ENCODE measurements at regions not wholly inside any gene's neighbourhood (a gene's known extent, or its start where the extent isn't known, plus 50 kb on each side); places are given as distances from the start of the nearest gene placed in this dataset.

- H3K27me3 ChIP-seq = no peaks in the 10 kb centered on the region
- in situ Hi-C loops (cut with MboI; ENCODE audit: low pct_ligation_motif_present in 1 of 4, low pct_unique_long_range_greater_than_20kb in 1 of 4, low sequenced_read_pairs in 3 of 4) = no loop called here
Observed at GRCh38 chr4:11342401-11342800, 86.3 kb downstream of the HS3ST1 start.

GRCh38 chr4:11341337-11342043, 87.2 kb downstream of the HS3ST1 start:
- WGBS, 2 donors (ENCODE audit: low coverage in 1 of 2) = 58 to 60% methylated on average over 6 of the region's 6 CpGs
- in situ Hi-C loops (cut with MboI; ENCODE audit: low pct_ligation_motif_present in 1 of 4, low pct_unique_long_range_greater_than_20kb in 1 of 4, low sequenced_read_pairs in 3 of 4) = no loop called here
- Histone ChIP-seq H3K9me3 (no peaks in the 10 kb centered on the region), H3K4me3 (no peak overlapping the region), H3K36me3 (no peaks in the 10 kb centered on the region), H3K27me3 (no peaks in the 10 kb centered on the region), H3K27ac (no peak overlapping the region), H3K4me1 (no peaks in the 10 kb centered on the region)
- no peak for TF ChIP-seq CTCF (IDR thresholded peaks at IDR 0.05)
- no peak for TF ChIP-seq POLR2AphosphoS5 (IDR thresholded peaks at IDR 0.05)
- no peak for TF ChIP-seq POLR2A (IDR thresholded peaks at IDR 0.05)
- TF ChIP-seq EP300 (IDR thresholded peaks at IDR 0.05; ENCODE audit: low read depth) = no peak
- intact Hi-C loops (cut with DNase I; ENCODE audit: low total_unique reads) = no loop called here
- no peak for DNase-seq

More at GRCh38 chr4:11342401-11342800, 86.3 kb downstream of the HS3ST1 start:
- intact Hi-C loops (cut with DNase I; ENCODE audit: low total_unique reads) = no loop called here
- no peak for TF ChIP-seq POLR2A (IDR thresholded peaks at IDR 0.05)
- TF ChIP-seq POLR2AphosphoS5 (IDR thresholded peaks at IDR 0.05) = no peak
- no peak for TF ChIP-seq CTCF (IDR thresholded peaks at IDR 0.05)
- no peak for TF ChIP-seq EP300 (IDR thresholded peaks at IDR 0.05; ENCODE audit: low read depth)
- H3K4me1 ChIP-seq = no peaks in the 10 kb centered on the region
- H3K36me3 ChIP-seq = no peaks in the 10 kb centered on the region
- no peak overlapping the region for H3K4me3 ChIP-seq
- DNase-seq = no peak
- WGBS, 2 donors (ENCODE audit: low coverage in 1 of 2) = 70 to 77% methylated on average over 5 to 6 of the region's 6 CpGs
- no peak overlapping the region for H3K27ac ChIP-seq
- no peaks in the 10 kb centered on the region for H3K9me3 ChIP-seq

GRCh38 chr4:11338956-11339782, 89.5 kb downstream of the HS3ST1 start:
- Histone ChIP-seq H3K36me3 (no peaks in the 10 kb centered on the region), H3K27me3 (no peaks in the 10 kb centered on the region), H3K4me3 (no peak overlapping the region), H3K4me1 (no peaks in the 10 kb centered on the region), H3K9me3 (no peaks in the 10 kb centered on the region), H3K27ac (no peak overlapping the region)
- in situ Hi-C loops (cut with MboI; ENCODE audit: low pct_ligation_motif_present in 1 of 4, low pct_unique_long_range_greater_than_20kb in 1 of 4, low sequenced_read_pairs in 3 of 4) (no loop called here), intact Hi-C loops (cut with DNase I; ENCODE audit: low total_unique reads) (no loop called here)
- 68 to 73% methylated on average over 4 to 5 of the region's 5 CpGs for WGBS, 2 donors (ENCODE audit: low coverage in 1 of 2)
- TF ChIP-seq POLR2A (IDR thresholded peaks at IDR 0.05) (no peak), POLR2AphosphoS5 (IDR thresholded peaks at IDR 0.05) (no peak), EP300 (IDR thresholded peaks at IDR 0.05; ENCODE audit: low read depth) (no peak), CTCF (IDR thresholded peaks at IDR 0.05) (no peak)
- DNase-seq = no peak

- intact Hi-C loops (cut with DNase I; ENCODE audit: low total_unique reads) = no loop called here
- in situ Hi-C loops (cut with MboI; ENCODE audit: low pct_ligation_motif_present in 1 of 4, low pct_unique_long_range_greater_than_20kb in 1 of 4, low sequenced_read_pairs in 3 of 4) = no loop called here
- no peak for DNase-seq
Observed at GRCh38 chr4:11337287-11337686, 91.4 kb downstream of the HS3ST1 start.

More at GRCh38 chr4:11337287-11337686, 91.4 kb downstream of the HS3ST1 start:
- H3K4me1 ChIP-seq = no peaks in the 10 kb centered on the region
- H3K27ac ChIP-seq = no peak overlapping the region
- H3K36me3 ChIP-seq = no peaks in the 10 kb centered on the region
- WGBS, 2 donors (ENCODE audit: low coverage in 1 of 2) = 50% methylated on average over 1 of the region's 1 CpG
- no peak overlapping the region for H3K4me3 ChIP-seq
- no peak for TF ChIP-seq POLR2A (IDR thresholded peaks at IDR 0.05)
- no peak for TF ChIP-seq CTCF (IDR thresholded peaks at IDR 0.05)
- TF ChIP-seq POLR2AphosphoS5 (IDR thresholded peaks at IDR 0.05) = no peak
- TF ChIP-seq EP300 (IDR thresholded peaks at IDR 0.05; ENCODE audit: low read depth) = no peak
- no peaks in the 10 kb centered on the region for H3K9me3 ChIP-seq
- no peaks in the 10 kb centered on the region for H3K27me3 ChIP-seq
